Lower leg skin (tissue), 3 donors: ENCODE measurements at regions not wholly inside any gene's neighbourhood (a gene's known extent, or its start where the extent isn't known, plus 50 kb on each side); places are given as distances from the start of the nearest gene placed in this dataset.

Source experiments
- CTCF ChIP-seq, 3 donors: fragments of 450-650 bp; IDR thresholded peaks; one replicate each; pipeline ENCODE4 v1.5.1; 2016; ENCODE audit warnings: antibody characterized with exemption in 3 of 3, mild to moderate bottlenecking in 3 of 3, moderate library complexity in 2 of 3
- POLR2A ChIP-seq, 2 donors: fragments of 450-650 bp; IDR thresholded peaks; one replicate each; pipeline ENCODE4 v1.6.1; 2016 to 2017; ENCODE audit warnings: antibody characterized with exemption in 2 of 2, mild to moderate bottlenecking in 1 of 2, moderate library complexity in 1 of 2

- TF ChIP-seq CTCF (IDR thresholded peaks at IDR 0.05) (no peak), POLR2A (IDR thresholded peaks at IDR 0.05) (no peak)
Measured at GRCh38 chr10:121326905-121327304, 271.3 kb downstream of the FGFR2 start.
